ENCODE measurements at regions not wholly inside any gene's neighbourhood (a gene's known extent, or its start where the extent isn't known, plus 50 kb on each side); places are given as distances from the start of the nearest gene placed in this dataset.

GRCh38 chr6:74587386-74587785 is 618.5 kb downstream of the COL12A1 start:
- Histone ChIP-seq H3K36me3 (no peaks in the 10 kb centered on the region), H3K4me1 (no peaks in the 10 kb centered on the region), H3K27ac (no peak overlapping the region), H3K9me3 (peaks cover 0 to 4% (median 0%) of the 10 kb centered on the region in 4 donors), H3K4me3 (no peak overlapping the region), H3K27me3 (no peaks in the 10 kb centered on the region)
- WGBS, 5 donors = 67 to 95% (median 94%) methylated on average over 2 of the region's 2 CpGs; no CpG with 5 or more reads in 1 of the 5 donors
- DNase-seq = no peak
- TF ChIP-seq CTCF (IDR thresholded peaks at IDR 0.05) = no peak
- no peak for TF ChIP-seq POLR2A (IDR thresholded peaks at IDR 0.05)
- TF ChIP-seq EP300 (IDR thresholded peaks at IDR 0.05) = no peak
- no peak for TF ChIP-seq POLR2AphosphoS5 (IDR thresholded peaks at IDR 0.05)
- intact Hi-C loops (cut with DNase I; ENCODE audit: low total_unique reads) = no loop called here

- Histone ChIP-seq H3K4me3 (no peak overlapping the region), H3K36me3 (no peaks in the 10 kb centered on the region), H3K9me3 (no peaks in the 10 kb centered on the region), H3K27ac (no peak overlapping the region), H3K4me1 (no peaks in the 10 kb centered on the region), H3K27me3 (no peaks in the 10 kb centered on the region)
- no peak for DNase-seq
- intact Hi-C loops (cut with DNase I; ENCODE audit: low total_unique reads) = no loop called here
- no peak for TF ChIP-seq POLR2A (IDR thresholded peaks at IDR 0.05)
- TF ChIP-seq CTCF (IDR thresholded peaks at IDR 0.05) = no peak
- TF ChIP-seq POLR2AphosphoS5 (IDR thresholded peaks at IDR 0.05) = no peak
- TF ChIP-seq EP300 (IDR thresholded peaks at IDR 0.05) = no peak
These were observed 620.1 kb downstream of the COL12A1 start for GRCh38 chr6:74585753-74586152.

- WGBS, 5 donors = 88 to 95% (median 94%) methylated on average over 6 of the region's 6 CpGs
- H3K27me3 ChIP-seq = no peaks in the 10 kb centered on the region
- H3K27ac ChIP-seq = no peak overlapping the region
- no peak for TF ChIP-seq EP300 (IDR thresholded peaks at IDR 0.05)
- TF ChIP-seq POLR2A (IDR thresholded peaks at IDR 0.05) = no peak
- no peak for TF ChIP-seq CTCF (IDR thresholded peaks at IDR 0.05)
- TF ChIP-seq POLR2AphosphoS5 (IDR thresholded peaks at IDR 0.05) = no peak
- DNase-seq = no peak
- intact Hi-C loops (cut with DNase I; ENCODE audit: low total_unique reads) = no loop called here
- H3K4me1 ChIP-seq = peaks cover 0 to 4% (median 0%) of the 10 kb centered on the region in 4 donors
- H3K36me3 ChIP-seq = no peaks in the 10 kb centered on the region
- no peak overlapping the region for H3K4me3 ChIP-seq
- H3K9me3 ChIP-seq = no peaks in the 10 kb centered on the region
These were observed 624.2 kb downstream of the COL12A1 start for GRCh38 chr6:74581681-74582080.

- Histone ChIP-seq H3K4me1 (peaks cover 0 to 4% (median 0%) of the 10 kb centered on the region in 4 donors), H3K27ac (no peak overlapping the region), H3K27me3 (no peaks in the 10 kb centered on the region), H3K36me3 (no peaks in the 10 kb centered on the region), H3K9me3 (no peaks in the 10 kb centered on the region), H3K4me3 (no peak overlapping the region)
- intact Hi-C loops (cut with DNase I; ENCODE audit: low total_unique reads) = no loop called here
- no peak for DNase-seq
- 67 to 77% (median 75%) methylated on average over 3 of the region's 3 CpGs for WGBS, 5 donors
- TF ChIP-seq POLR2A (IDR thresholded peaks at IDR 0.05) (no peak), POLR2AphosphoS5 (IDR thresholded peaks at IDR 0.05) (no peak), CTCF (IDR thresholded peaks at IDR 0.05) (no peak), EP300 (IDR thresholded peaks at IDR 0.05) (no peak)
These were observed 626.1 kb downstream of the COL12A1 start for GRCh38 chr6:74579794-74580193.

All from stomach (tissue), 8 donors.